ENCODE measurements at regions not wholly inside any gene's neighbourhood (a gene's known extent, or its start where the extent isn't known, plus 50 kb on each side); places are given as distances from the start of the nearest gene placed in this dataset.
"Not testable (repeated sequence)": the region's sequence is repeated elsewhere in the genome, so short reads cannot be mapped to it uniquely, and the experiment has no call there.

GRCh38 chr15:38111070-38111469, 141.6 kb upstream of the SPRED1 start:
- H3K4me3 ChIP-seq (replicated peaks in 1 of 2; ENCODE audit: low read depth in 2 of 2, low read length in 2 of 2): no peak overlapping the region
- no peak for DNase-seq (ENCODE audit: low read depth in 2 of 2)
- TF ChIP-seq CTCF (IDR thresholded peaks at IDR 0.05; ENCODE audit: low read depth, low read length): no peak

- TF ChIP-seq CTCF (IDR thresholded peaks at IDR 0.05; ENCODE audit: low read depth, low read length): no peak
- peak in 1 of 2 donors; percentile 7 for DNase-seq (ENCODE audit: low read depth in 2 of 2)
- H3K4me3 ChIP-seq (replicated peaks in 1 of 2; ENCODE audit: low read depth in 2 of 2, low read length in 2 of 2): no peak overlapping the region
Measured at GRCh38 chr15:38112406-38112805, 140.2 kb upstream of the SPRED1 start.

- TF ChIP-seq CTCF (IDR thresholded peaks at IDR 0.05; ENCODE audit: low read depth, low read length): no peak
- no peak overlapping the region for H3K4me3 ChIP-seq (replicated peaks in 1 of 2; ENCODE audit: low read depth in 2 of 2, low read length in 2 of 2)
- no peak for DNase-seq (ENCODE audit: low read depth in 2 of 2)
Measured at GRCh38 chr15:38115121-38115520, 137.5 kb upstream of the SPRED1 start.

DNA sequence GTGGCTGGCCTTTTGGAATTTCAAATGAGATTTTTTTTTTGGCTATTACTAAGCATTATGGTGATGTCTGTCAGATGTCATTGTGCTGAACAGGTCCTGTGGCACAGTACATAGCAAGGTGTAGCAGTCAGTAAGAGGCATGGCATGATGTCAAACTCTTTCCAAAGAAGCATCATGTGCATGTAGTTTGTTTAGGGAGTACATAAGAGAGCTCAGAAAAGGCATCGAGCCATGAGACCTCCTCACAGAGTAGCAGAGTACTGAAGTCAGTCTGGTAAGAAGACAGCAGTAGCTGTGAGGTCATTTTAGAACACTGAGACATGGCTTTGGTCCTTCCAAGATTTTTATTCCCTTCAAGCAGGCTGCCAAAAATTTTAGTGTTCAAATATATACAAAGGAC, 134.9 kb upstream of the SPRED1 start:
- no peak for DNase-seq (ENCODE audit: low read depth in 2 of 2)
- no peak for TF ChIP-seq CTCF (IDR thresholded peaks at IDR 0.05; ENCODE audit: low read depth, low read length)
- no peak overlapping the region for H3K4me3 ChIP-seq (replicated peaks in 1 of 2; ENCODE audit: low read depth in 2 of 2, low read length in 2 of 2)

GRCh38 chr15:38119865-38120264, 132.8 kb upstream of the SPRED1 start:
- DNase-seq (ENCODE audit: low read depth in 2 of 2): peak in 1 of 2 donors; percentile 24
- not testable (repeated sequence) for H3K4me3 ChIP-seq (replicated peaks in 1 of 2; ENCODE audit: low read depth in 2 of 2, low read length in 2 of 2)

DNA sequence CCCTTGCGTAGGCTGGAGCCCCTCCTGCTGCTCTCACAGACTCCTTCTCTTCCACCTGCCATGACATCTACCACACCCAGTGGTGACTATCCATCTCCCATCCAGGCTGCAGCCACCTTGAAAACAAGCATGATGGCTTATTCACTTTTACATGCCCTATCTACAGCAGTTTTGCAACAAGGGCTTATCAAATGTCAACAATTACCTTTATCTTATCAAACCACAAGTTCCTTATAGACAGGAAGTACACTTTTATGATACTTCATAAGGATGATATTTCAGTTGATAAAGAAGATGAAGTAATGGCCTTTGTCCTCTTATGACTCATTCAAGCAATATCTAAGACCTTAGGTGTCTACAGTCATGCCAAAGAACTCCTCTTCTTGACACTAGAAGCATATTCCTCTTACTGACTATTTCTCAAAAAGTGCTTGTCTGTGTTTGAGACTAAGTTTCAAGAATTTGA, 125.3 kb upstream of the SPRED1 start:
- TF ChIP-seq CTCF (IDR thresholded peaks at IDR 0.05; ENCODE audit: low read depth, low read length): no peak
- peak in 1 of 2 donors; percentile 33 for DNase-seq (ENCODE audit: low read depth in 2 of 2)
- H3K4me3 ChIP-seq (replicated peaks in 1 of 2; ENCODE audit: low read depth in 2 of 2, low read length in 2 of 2): no peak overlapping the region

DNA sequence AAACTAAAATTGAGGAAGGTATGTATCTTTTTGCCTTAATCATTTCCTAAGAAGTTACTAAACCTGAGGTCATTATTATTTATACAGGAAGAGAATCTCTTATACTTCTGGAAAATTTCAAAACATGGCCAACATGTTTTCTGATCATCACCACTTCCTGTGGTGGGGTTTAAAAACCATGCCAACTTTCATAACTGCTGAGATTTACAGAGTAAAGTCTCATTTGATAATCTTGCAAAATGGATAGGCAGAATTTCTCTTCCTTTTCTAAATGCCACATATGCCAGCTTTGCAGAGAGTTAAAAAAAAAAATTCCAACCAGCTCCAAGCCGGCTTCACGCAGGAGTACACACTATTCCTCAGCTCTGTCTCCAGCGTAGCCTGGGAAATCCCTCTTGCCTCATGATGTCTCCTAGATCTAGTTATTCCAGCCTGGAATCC, 124.3 kb upstream of the SPRED1 start:
- no peak overlapping the region for H3K4me3 ChIP-seq (replicated peaks in 1 of 2; ENCODE audit: low read depth in 2 of 2, low read length in 2 of 2)
- peak; percentile 69 to 74 for DNase-seq (ENCODE audit: low read depth in 2 of 2)
- no peak for TF ChIP-seq CTCF (IDR thresholded peaks at IDR 0.05; ENCODE audit: low read depth, low read length)

Measured in cardiac fibroblast (primary cell).